ENCODE measurements at regions not wholly inside any gene's neighbourhood (a gene's known extent, or its start where the extent isn't known, plus 50 kb on each side); places are given as distances from the start of the nearest gene placed in this dataset.

DNA sequence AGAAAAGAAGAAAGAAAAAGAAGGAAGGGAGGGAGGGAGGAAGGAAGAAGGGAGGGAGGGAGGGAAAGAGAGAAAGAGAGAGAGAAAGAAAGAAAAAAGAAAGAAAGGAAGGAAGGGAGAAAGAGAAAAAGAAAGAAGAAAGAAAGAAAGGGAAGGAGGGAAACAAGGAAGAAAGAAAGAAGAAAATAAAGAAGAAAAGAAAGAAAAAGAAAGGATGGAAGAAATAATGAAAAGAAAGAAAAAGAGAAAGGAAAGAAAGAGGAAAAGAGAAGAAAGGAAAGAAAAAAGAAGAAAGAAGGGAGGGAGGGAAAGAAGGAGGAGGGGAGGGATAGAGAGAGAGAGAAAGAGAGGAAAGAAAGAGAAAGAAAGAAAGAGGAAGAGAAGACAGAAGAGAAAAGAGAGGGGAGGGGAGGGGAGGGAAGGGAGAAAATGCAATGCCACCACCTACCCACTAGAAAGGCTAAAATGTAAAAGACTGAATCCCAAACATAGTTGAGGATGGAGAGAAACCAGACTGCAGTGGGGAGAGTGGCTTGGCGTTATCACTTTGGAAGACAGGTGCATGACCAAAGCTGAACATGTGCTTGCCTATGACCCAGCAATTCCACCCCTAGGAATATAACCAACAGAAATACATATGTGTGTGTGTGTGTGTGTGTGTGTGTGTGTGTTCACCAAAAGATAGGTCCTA, 66.9 kb upstream of the KLF13 start:
- no peaks in the 10 kb centered on the region for H3K79me2 ChIP-seq (ENCODE audit: control insufficient read depth, insufficient read depth, low read length)
- no peaks in the 10 kb centered on the region for H4K20me1 ChIP-seq (replicated peaks; ENCODE audit: control insufficient read depth, extremely low read depth, insufficient read depth, low read length)
- H3K27ac ChIP-seq (ENCODE audit: insufficient read depth, low read depth, low read length) = no peak overlapping the region
- dilution Hi-C loops (cut with MboI; ENCODE audit: extremely low pct_ligation_motif_present, low sequenced_read_pairs) (no loop called here), intact Hi-C loops (cut with micrococcal nuclease) (no loop called here)
- BruUV-seq (replicated peaks) = no TSS peak
- no peaks in the 10 kb centered on the region for H3K4me1 ChIP-seq (ENCODE audit: control insufficient read depth, extremely low read depth, insufficient read depth, low read length)
- H3K9ac ChIP-seq (replicated peaks; ENCODE audit: extremely low read depth, insufficient read depth, low read length) = no peak overlapping the region
- H3K4me2 ChIP-seq (ENCODE audit: insufficient read depth, low read length) = no peak overlapping the region
- H3K9me1 ChIP-seq (replicated peaks; ENCODE audit: control insufficient read depth, extremely low read depth, insufficient read depth, low read length) = no peaks in the 10 kb centered on the region
- TF ChIP-seq FOS (IDR thresholded peaks at IDR 0.05; ENCODE audit: borderline replicate concordance, insufficient read depth, low read length) (no peak), POLR2A (IDR thresholded peaks at IDR 0.05; ENCODE audit: low read depth, low read length) (no peak), JUN (IDR thresholded peaks at IDR 0.05; ENCODE audit: borderline replicate concordance, insufficient read depth, insufficient read length, low read depth) (no peak), POLR2AphosphoS5 (IDR thresholded peaks at IDR 0.05; ENCODE audit: insufficient read depth, low read depth, low read length) (no peak), GATA2 (IDR thresholded peaks at IDR 0.05; ENCODE audit: insufficient read depth, insufficient read length, low read depth, low read length) (no peak)
- no peak overlapping the region for H3K4me3 ChIP-seq (replicated peaks in 1 of 3; ENCODE audit: insufficient read depth in 1 of 3, low read depth in 1 of 3, low read length in 3 of 3)
- no peaks in the 10 kb centered on the region for H3K36me3 ChIP-seq (ENCODE audit: control insufficient read depth in 2 of 2, extremely low read depth in 1 of 2, insufficient read depth in 2 of 2, low read length in 2 of 2)
- H3K27me3 ChIP-seq (ENCODE audit: control insufficient read depth in 2 of 2, insufficient read depth in 2 of 2, low read length in 2 of 2) = no peaks in the 10 kb centered on the region
- POLR2A ChIA-PET = no interaction called here
- FAIRE-seq (no peak), DNase-seq (ENCODE audit: low read depth, low spot score) (no peak)
- CTCF ChIA-PET = no interaction called here
- no peaks in the 10 kb centered on the region for H3K9me3 ChIP-seq (replicated peaks; ENCODE audit: control insufficient read depth, insufficient read depth, low read length)
- H2AFZ ChIP-seq (ENCODE audit: low read depth, low read length) = no peak overlapping the region

DNA sequence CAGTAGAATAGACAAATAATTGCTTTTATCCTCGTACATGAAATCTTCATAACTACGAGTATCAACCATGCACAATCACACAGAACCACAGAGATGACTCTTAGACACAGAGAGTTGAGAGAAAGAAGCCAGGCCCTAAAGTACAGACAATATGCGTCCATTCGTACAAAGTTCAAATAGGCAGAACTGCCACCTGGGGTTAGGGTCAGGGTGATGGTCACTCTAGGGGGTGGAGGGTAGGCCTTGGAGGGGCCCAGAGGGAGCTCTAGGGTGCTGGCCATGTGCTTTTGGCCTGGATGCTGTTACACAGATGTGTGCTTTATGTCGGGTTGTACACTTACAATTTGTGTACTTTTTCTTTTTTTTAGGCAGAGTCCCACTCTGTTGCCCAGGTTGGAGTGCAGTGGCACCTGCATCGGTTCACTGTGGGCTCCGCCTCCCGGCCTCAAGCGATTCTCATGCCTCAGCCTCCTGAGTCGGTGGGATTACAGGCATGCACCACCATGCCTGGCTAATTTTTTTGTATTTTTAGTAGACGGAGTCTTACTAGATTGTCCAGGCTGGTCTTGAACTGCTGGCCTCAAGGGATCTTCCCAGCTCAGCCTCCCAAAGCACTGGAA, 65.9 kb upstream of the KLF13 start:
- intact Hi-C loops (cut with micrococcal nuclease) (no loop called here), dilution Hi-C loops (cut with MboI; ENCODE audit: extremely low pct_ligation_motif_present, low sequenced_read_pairs) (no loop called here)
- Histone ChIP-seq H3K27me3 (ENCODE audit: control insufficient read depth in 2 of 2, insufficient read depth in 2 of 2, low read length in 2 of 2) (no peaks in the 10 kb centered on the region), H3K9me1 (replicated peaks; ENCODE audit: control insufficient read depth, extremely low read depth, insufficient read depth, low read length) (no peaks in the 10 kb centered on the region), H3K27ac (ENCODE audit: insufficient read depth, low read depth, low read length) (no peak overlapping the region), H3K4me3 (replicated peaks in 1 of 3; ENCODE audit: insufficient read depth in 1 of 3, low read depth in 1 of 3, low read length in 3 of 3) (no peak overlapping the region), H3K4me2 (ENCODE audit: insufficient read depth, low read length) (no peak overlapping the region), H3K36me3 (ENCODE audit: control insufficient read depth in 2 of 2, extremely low read depth in 1 of 2, insufficient read depth in 2 of 2, low read length in 2 of 2) (no peaks in the 10 kb centered on the region), H2AFZ (ENCODE audit: low read depth, low read length) (no peak overlapping the region), H4K20me1 (replicated peaks; ENCODE audit: control insufficient read depth, extremely low read depth, insufficient read depth, low read length) (no peaks in the 10 kb centered on the region), H3K9ac (replicated peaks; ENCODE audit: extremely low read depth, insufficient read depth, low read length) (no peak overlapping the region), H3K4me1 (ENCODE audit: control insufficient read depth, extremely low read depth, insufficient read depth, low read length) (no peaks in the 10 kb centered on the region), H3K79me2 (ENCODE audit: control insufficient read depth, insufficient read depth, low read length) (no peaks in the 10 kb centered on the region), H3K9me3 (replicated peaks; ENCODE audit: control insufficient read depth, insufficient read depth, low read length) (no peaks in the 10 kb centered on the region)
- no TSS peak for BruUV-seq (replicated peaks)
- ChIA-PET POLR2A (no interaction called here), CTCF (interaction anchor here (1.4 to 1.9 kb wide), 2 partner anchors 9 to 46 kb away, joined by 3 to 6 read pairs; no protein-coding TSS in a partner anchor)
- no peak for FAIRE-seq
- TF ChIP-seq POLR2A (IDR thresholded peaks at IDR 0.05; ENCODE audit: low read depth, low read length) (no peak), GATA2 (IDR thresholded peaks at IDR 0.05; ENCODE audit: insufficient read depth, insufficient read length, low read depth, low read length) (no peak), MYC (IDR thresholded peaks at IDR 0.05; ENCODE audit: low read depth, low read length) (no peak), FOS (IDR thresholded peaks at IDR 0.05; ENCODE audit: borderline replicate concordance, insufficient read depth, low read length) (no peak), EZH2 (IDR thresholded peaks at IDR 0.05; ENCODE audit: borderline replicate concordance, low read depth, low read length, severe bottlenecking) (no peak), JUN (IDR thresholded peaks at IDR 0.05; ENCODE audit: borderline replicate concordance, insufficient read depth, insufficient read length, low read depth) (no peak), POLR2AphosphoS5 (IDR thresholded peaks at IDR 0.05; ENCODE audit: insufficient read depth, low read depth, low read length) (no peak)
- TF ChIP-seq, protein P1, sequence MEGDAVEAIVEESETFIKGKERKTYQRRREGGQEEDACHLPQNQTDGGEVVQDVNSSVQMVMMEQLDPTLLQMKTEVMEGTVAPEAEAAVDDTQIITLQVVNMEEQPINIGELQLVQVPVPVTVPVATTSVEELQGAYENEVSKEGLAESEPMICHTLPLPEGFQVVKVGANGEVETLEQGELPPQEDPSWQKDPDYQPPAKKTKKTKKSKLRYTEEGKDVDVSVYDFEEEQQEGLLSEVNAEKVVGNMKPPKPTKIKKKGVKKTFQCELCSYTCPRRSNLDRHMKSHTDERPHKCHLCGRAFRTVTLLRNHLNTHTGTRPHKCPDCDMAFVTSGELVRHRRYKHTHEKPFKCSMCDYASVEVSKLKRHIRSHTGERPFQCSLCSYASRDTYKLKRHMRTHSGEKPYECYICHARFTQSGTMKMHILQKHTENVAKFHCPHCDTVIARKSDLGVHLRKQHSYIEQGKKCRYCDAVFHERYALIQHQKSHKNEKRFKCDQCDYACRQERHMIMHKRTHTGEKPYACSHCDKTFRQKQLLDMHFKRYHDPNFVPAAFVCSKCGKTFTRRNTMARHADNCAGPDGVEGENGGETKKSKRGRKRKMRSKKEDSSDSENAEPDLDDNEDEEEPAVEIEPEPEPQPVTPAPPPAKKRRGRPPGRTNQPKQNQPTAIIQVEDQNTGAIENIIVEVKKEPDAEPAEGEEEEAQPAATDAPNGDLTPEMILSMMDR (IDR thresholded peaks at IDR 0.05; ENCODE audit: extremely low read depth in 1 of 2, insufficient read depth in 1 of 2, low read depth in 1 of 2, low read length in 2 of 2) = no peak
- TF ChIP-seq, protein P2, sequence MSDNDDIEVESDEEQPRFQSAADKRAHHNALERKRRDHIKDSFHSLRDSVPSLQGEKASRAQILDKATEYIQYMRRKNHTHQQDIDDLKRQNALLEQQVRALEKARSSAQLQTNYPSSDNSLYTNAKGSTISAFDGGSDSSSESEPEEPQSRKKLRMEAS (IDR thresholded peaks at IDR 0.05; ENCODE audit: insufficient read depth, insufficient read length) = no peak
- no peak for DNase-seq (ENCODE audit: low read depth, low spot score)
